ENCODE measurements at regions not wholly inside any gene's neighbourhood (a gene's known extent, or its start where the extent isn't known, plus 50 kb on each side); places are given as distances from the start of the nearest gene placed in this dataset.

- Histone ChIP-seq H3K27ac (no peak overlapping the region), H3K4me3 (no peak overlapping the region), H3K9me3 (no peaks in the 10 kb centered on the region), H3K36me3 (no peaks in the 10 kb centered on the region), H3K27me3 (no peaks in the 10 kb centered on the region), H3K4me1 (no peaks in the 10 kb centered on the region)
- DNase-seq: no peak
- no peak for TF ChIP-seq CTCF (IDR thresholded peaks at IDR 0.05)
- TF ChIP-seq POLR2AphosphoS5 (IDR thresholded peaks at IDR 0.05): no peak
- no peak for TF ChIP-seq POLR2A (IDR thresholded peaks at IDR 0.05)
- no peak for TF ChIP-seq EP300 (IDR thresholded peaks at IDR 0.05)
- peak in 1 of 2 donors; percentile 12 for ATAC-seq (ENCODE audit: low FRiP score in 2 of 2)
- WGBS, 2 donors: 60 to 100% methylated on average over 3 to 5 of the region's 6 CpGs
Measured at GRCh38 chr4:33188733-33189132, 2468.6 kb downstream of the PCDH7 start.

GRCh38 chr4:33189169-33189568 is 2469.0 kb downstream of the PCDH7 start:
- H3K4me3 ChIP-seq: no peak overlapping the region
- DNase-seq: peak in 1 of 2 donors; percentile 27
- WGBS, 2 donors: 100% methylated on average over 1 of the region's 1 CpG; no CpG with 5 or more reads in 1 of the 2 donors
- ATAC-seq (ENCODE audit: low FRiP score in 2 of 2): peak; percentile 20 to 39
- H3K27ac ChIP-seq: no peak overlapping the region
- H3K9me3 ChIP-seq: no peaks in the 10 kb centered on the region
- no peaks in the 10 kb centered on the region for H3K4me1 ChIP-seq
- no peaks in the 10 kb centered on the region for H3K36me3 ChIP-seq
- H3K27me3 ChIP-seq: no peaks in the 10 kb centered on the region
- no peak for TF ChIP-seq CTCF (IDR thresholded peaks at IDR 0.05)
- no peak for TF ChIP-seq EP300 (IDR thresholded peaks at IDR 0.05)
- TF ChIP-seq POLR2A (IDR thresholded peaks at IDR 0.05): no peak
- TF ChIP-seq POLR2AphosphoS5 (IDR thresholded peaks at IDR 0.05): no peak

- no peaks in the 10 kb centered on the region for H3K9me3 ChIP-seq
- no peaks in the 10 kb centered on the region for H3K36me3 ChIP-seq
- TF ChIP-seq POLR2AphosphoS5 (IDR thresholded peaks at IDR 0.05): no peak
- TF ChIP-seq POLR2A (IDR thresholded peaks at IDR 0.05): no peak
- no peak for TF ChIP-seq EP300 (IDR thresholded peaks at IDR 0.05)
- no peak for TF ChIP-seq CTCF (IDR thresholded peaks at IDR 0.05)
- DNase-seq (no peak), ATAC-seq (ENCODE audit: low FRiP score in 2 of 2) (no peak)
- 69 to 81% methylated on average over 2 of the region's 2 CpGs for WGBS, 2 donors
- H3K27me3 ChIP-seq: no peaks in the 10 kb centered on the region
- H3K4me1 ChIP-seq: no peaks in the 10 kb centered on the region
- no peak overlapping the region for H3K27ac ChIP-seq
- H3K4me3 ChIP-seq: no peak overlapping the region
Measured at GRCh38 chr4:33193109-33193508, 2472.9 kb downstream of the PCDH7 start.

- H3K27me3 ChIP-seq: no peaks in the 10 kb centered on the region
- no peak for TF ChIP-seq CTCF (IDR thresholded peaks at IDR 0.05)
- no peak for TF ChIP-seq EP300 (IDR thresholded peaks at IDR 0.05)
- TF ChIP-seq POLR2A (IDR thresholded peaks at IDR 0.05): no peak
- no peak for TF ChIP-seq POLR2AphosphoS5 (IDR thresholded peaks at IDR 0.05)
Measured at GRCh38 chr4:33200377-33200776, 2480.2 kb downstream of the PCDH7 start.

GRCh38 chr4:33218238-33218637 is 2498.1 kb downstream of the PCDH7 start:
- Histone ChIP-seq H3K4me3 (no peak overlapping the region), H3K9me3 (no peaks in the 10 kb centered on the region), H3K27ac (no peak overlapping the region), H3K4me1 (no peaks in the 10 kb centered on the region), H3K27me3 (no peaks in the 10 kb centered on the region), H3K36me3 (no peaks in the 10 kb centered on the region)
- WGBS, 2 donors: 77 to 79% methylated on average over 5 of the region's 5 CpGs
- TF ChIP-seq POLR2A (IDR thresholded peaks at IDR 0.05): no peak
- no peak for TF ChIP-seq POLR2AphosphoS5 (IDR thresholded peaks at IDR 0.05)
- TF ChIP-seq CTCF (IDR thresholded peaks at IDR 0.05): no peak
- no peak for TF ChIP-seq EP300 (IDR thresholded peaks at IDR 0.05)
- DNase-seq: no peak
- peak in 1 of 2 donors; percentile 59 for ATAC-seq (ENCODE audit: low FRiP score in 2 of 2)

More at GRCh38 chr4:33200377-33200776, 2480.2 kb downstream of the PCDH7 start:
- ATAC-seq (ENCODE audit: low FRiP score in 2 of 2) (no peak), DNase-seq (no peak)
- Histone ChIP-seq H3K4me3 (no peak overlapping the region), H3K36me3 (no peaks in the 10 kb centered on the region), H3K27ac (no peak overlapping the region), H3K9me3 (no peaks in the 10 kb centered on the region), H3K4me1 (no peaks in the 10 kb centered on the region)
